Neural progenitor cell (in vitro differentiated cells): ENCODE measurements at regions not wholly inside any gene's neighbourhood (a gene's known extent, or its start where the extent isn't known, plus 50 kb on each side); places are given as distances from the start of the nearest gene placed in this dataset.

ENCODE experiments used
- DNase-seq: peaks from one replicate; pipeline ENCODE4 v3.0.0-alpha.2; 2016; ENCODE audit warnings: low spot score
- H2AFZ ChIP-seq: fragments of 200-600 bp; sonication (generic); replicated peaks from 2 replicates; pipeline ENCODE4 v1.6.1; 2016; ENCODE audit warnings: antibody characterized with exemption
- H3F3A ChIP-seq: fragments of 200-600 bp; sonication (generic); 2 replicates; pipeline ENCODE4 v1.6.1; 2016; ENCODE audit warnings: antibody characterized with exemption, low read depth
- H3K27ac ChIP-seq: fragments of 200-600 bp; sonication (generic); 2 replicates; pipeline ENCODE4 v1.5.1; 2016; ENCODE audit warnings: mild to moderate bottlenecking
- H3K27me3 ChIP-seq: fragments of 200-600 bp; sonication (generic); 2 replicates; pipeline ENCODE4 v1.6.1; 2016; ENCODE audit warnings: mild to moderate bottlenecking, moderate library complexity
- H3K36me3 ChIP-seq: fragments of 200-600 bp; sonication (generic); 2 replicates; pipeline ENCODE4 v1.5.1; 2016
- H3K4me1 ChIP-seq: fragments of 200-600 bp; sonication (generic); 2 replicates; pipeline ENCODE4 v1.6.1; 2016; ENCODE audit warnings: mixed run types
- H3K4me2 ChIP-seq: fragments of 200-600 bp; sonication (generic); 2 replicates; pipeline ENCODE4 v1.6.1; 2016
- H3K4me3 ChIP-seq: fragments of 200-600 bp; sonication (generic); 2 replicates; pipeline ENCODE4 v1.5.1; 2016
- H3K79me2 ChIP-seq: fragments of 200-600 bp; sonication (generic); 2 replicates; pipeline ENCODE4 v1.6.1; 2016; ENCODE audit warnings: low read depth
- H3K9ac ChIP-seq: fragments of 200-600 bp; sonication (generic); 2 replicates; pipeline ENCODE4 v1.6.1; 2016
- H3K9me3 ChIP-seq: fragments of 200-600 bp; sonication (generic); 2 replicates; pipeline ENCODE4 v1.5.1; 2016; ENCODE audit warnings: low read depth
- H4K20me1 ChIP-seq: fragments of 200-600 bp; sonication (generic); 2 replicates; pipeline ENCODE4 v1.6.1; 2016; ENCODE audit warnings: low read depth
- H3K27ac Mint-ChIP-seq: 3 replicates; pipeline ENCODE4 v1.8.0; 2021; ENCODE audit warnings: mixed read lengths
- H3K27me3 Mint-ChIP-seq: 2 replicates; pipeline ENCODE4 v1.8.0; 2022; ENCODE audit warnings: low read depth, mild to moderate bottlenecking, inconsistent platforms, moderate library complexity, mixed read lengths; ENCODE audit not compliant: insufficient read depth
- H3K36me3 Mint-ChIP-seq: 3 replicates; pipeline ENCODE4 v1.8.0; 2021; ENCODE audit warnings: mixed read lengths
- H3K4me1 Mint-ChIP-seq: 3 replicates; pipeline ENCODE4 v1.8.0; 2021; ENCODE audit warnings: mixed read lengths
- H3K4me3 Mint-ChIP-seq: 3 replicates; pipeline ENCODE4 v1.8.0; 2021; ENCODE audit warnings: mild to moderate bottlenecking, moderate library complexity, mixed read lengths
- H3K9me3 Mint-ChIP-seq: 3 replicates; pipeline ENCODE4 v1.8.0; 2020; ENCODE audit warnings: mixed read lengths
- CTCF ChIP-seq: fragments of 200-600 bp; sonication (generic); IDR thresholded peaks from 2 replicates; pipeline ENCODE4 v1.5.1; 2017; ENCODE audit warnings: antibody characterized with exemption, mild to moderate bottlenecking
- EZH2 ChIP-seq: fragments of 200-600 bp; sonication (generic); IDR thresholded peaks from 2 replicates; pipeline ENCODE4 v1.6.1; 2017; ENCODE audit warnings: antibody characterized with exemption, mild to moderate bottlenecking, moderate library complexity
- EZH2phosphoT487 ChIP-seq: fragments of 200-600 bp; sonication (generic); IDR thresholded peaks from 2 replicates; pipeline ENCODE4 v1.6.1; 2017; ENCODE audit warnings: antibody characterized with exemption

DNA sequence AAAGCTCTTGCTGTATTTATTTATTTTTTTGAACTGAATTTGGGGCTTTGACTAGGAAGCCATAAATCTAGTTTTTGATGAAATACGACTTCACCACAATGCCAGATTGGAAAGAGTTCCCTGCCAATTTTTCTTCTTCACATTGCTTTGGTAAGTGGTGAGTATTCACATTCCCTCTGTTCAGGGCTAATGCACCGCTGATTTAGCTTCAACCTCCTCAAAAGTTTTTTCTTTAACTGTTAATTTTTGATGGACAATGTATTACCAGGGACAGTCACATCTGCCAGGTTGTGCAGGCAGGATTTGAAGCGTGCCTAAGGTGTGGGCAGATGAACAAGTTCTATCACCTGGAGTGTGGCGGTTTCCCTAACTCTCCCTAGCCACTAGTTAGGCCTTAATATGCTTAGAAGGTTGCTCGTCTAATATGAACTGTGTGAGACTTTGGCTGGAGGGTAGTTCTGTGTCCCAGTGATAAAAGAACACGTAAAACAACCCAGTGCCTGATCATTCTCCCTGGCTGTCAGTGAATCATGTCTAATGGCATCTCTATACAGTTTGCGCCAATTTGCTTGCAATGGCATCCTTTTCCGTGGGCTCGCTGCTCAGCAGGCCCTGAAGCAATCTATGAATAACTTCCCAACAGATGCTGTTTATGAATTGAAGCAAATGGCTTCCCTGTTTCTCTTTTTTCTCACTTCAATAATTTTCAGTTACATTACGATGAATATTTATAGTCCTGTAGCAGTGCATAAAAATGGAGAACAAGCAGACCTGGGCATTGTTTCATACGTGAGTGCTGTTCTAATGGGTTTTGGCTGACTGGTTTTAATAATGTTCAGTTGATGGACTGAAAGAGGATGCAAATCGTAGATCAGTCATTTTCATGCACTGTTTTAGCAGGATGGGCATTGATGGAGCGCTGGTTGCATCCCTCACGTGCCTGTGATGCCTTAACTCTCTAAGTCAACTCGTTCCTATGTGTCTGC lies 243.2 kb upstream of the SUCLG2 start:
- no peaks in the 10 kb centered on the region for H4K20me1 ChIP-seq
- no peaks in the 10 kb centered on the region for H3K36me3 ChIP-seq
- no peak overlapping the region for H3K27ac Mint-ChIP-seq
- DNase-seq, result no peak
- no peaks in the 10 kb centered on the region for H3K4me1 ChIP-seq
- no peak overlapping the region for H2AFZ ChIP-seq
- no peaks in the 10 kb centered on the region for H3K27me3 Mint-ChIP-seq
- no peak overlapping the region for H3K9ac ChIP-seq
- H3K4me3 Mint-ChIP-seq, result no peak overlapping the region
- no peak overlapping the region for H3K4me2 ChIP-seq
- TF ChIP-seq EZH2phosphoT487, result no peak
- H3K9me3 ChIP-seq, result no peaks in the 10 kb centered on the region
- no peaks in the 10 kb centered on the region for H3K36me3 Mint-ChIP-seq
- no peaks in the 10 kb centered on the region for H3K4me1 Mint-ChIP-seq
- no peaks in the 10 kb centered on the region for H3K79me2 ChIP-seq
- H3F3A ChIP-seq, result no peaks in the 10 kb centered on the region
- H3K4me3 ChIP-seq, result no peak overlapping the region
- H3K27me3 ChIP-seq, result no peaks in the 10 kb centered on the region
- no peaks in the 10 kb centered on the region for H3K9me3 Mint-ChIP-seq
- H3K27ac ChIP-seq, result no peak overlapping the region

- no peaks in the 10 kb centered on the region for H3K4me1 ChIP-seq
- TF ChIP-seq EZH2, result no peak
- no peak for TF ChIP-seq CTCF
- no peak for TF ChIP-seq EZH2phosphoT487
- Mint-ChIP-seq H3K27ac (no peak overlapping the region), H3K4me1 (no peaks in the 10 kb centered on the region), H3K36me3 (no peaks in the 10 kb centered on the region), H3K9me3 (no peaks in the 10 kb centered on the region), H3K27me3 (no peaks in the 10 kb centered on the region), H3K4me3 (no peak overlapping the region)
- no peak overlapping the region for H3K9ac ChIP-seq
- no peak overlapping the region for H2AFZ ChIP-seq
- DNase-seq, result no peak
- H3K9me3 ChIP-seq, result no peaks in the 10 kb centered on the region
- no peaks in the 10 kb centered on the region for H3K27me3 ChIP-seq
- no peaks in the 10 kb centered on the region for H4K20me1 ChIP-seq
- H3K79me2 ChIP-seq, result no peaks in the 10 kb centered on the region
- no peak overlapping the region for H3K4me3 ChIP-seq
- no peaks in the 10 kb centered on the region for H3K36me3 ChIP-seq
- H3K27ac ChIP-seq, result no peak overlapping the region
- H3F3A ChIP-seq, result no peaks in the 10 kb centered on the region
- H3K4me2 ChIP-seq, result no peak overlapping the region
These were observed 241.7 kb upstream of the SUCLG2 start for GRCh38 chr3:67896130-67896529.

DNA sequence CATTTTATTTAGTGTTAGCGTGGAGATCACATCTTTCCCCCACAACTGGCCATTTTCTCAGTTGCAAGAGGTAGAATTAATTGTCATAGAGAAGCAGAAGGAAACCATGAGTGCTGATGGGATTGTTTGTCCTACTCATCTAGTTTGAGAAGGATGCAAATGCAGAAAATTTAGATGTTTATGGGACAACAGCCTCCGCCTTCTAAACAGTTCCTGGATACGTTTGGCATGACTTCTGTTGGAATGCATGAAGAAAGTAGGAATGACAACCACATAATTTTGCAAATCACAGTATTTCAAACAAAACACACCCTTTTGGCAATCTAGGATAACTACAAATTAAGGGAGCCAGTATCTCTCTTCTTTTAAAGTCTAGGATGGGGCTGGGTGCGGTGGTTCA lies 240.1 kb upstream of the SUCLG2 start:
- Histone ChIP-seq H3K9ac (no peak overlapping the region), H3K4me3 (no peak overlapping the region), H3K27me3 (no peaks in the 10 kb centered on the region), H3K4me1 (no peaks in the 10 kb centered on the region), H4K20me1 (no peaks in the 10 kb centered on the region), H3F3A (no peaks in the 10 kb centered on the region), H3K79me2 (no peaks in the 10 kb centered on the region), H2AFZ (no peak overlapping the region), H3K36me3 (no peaks in the 10 kb centered on the region), H3K9me3 (no peaks in the 10 kb centered on the region), H3K4me2 (no peak overlapping the region), H3K27ac (no peak overlapping the region)
- no peaks in the 10 kb centered on the region for H3K36me3 Mint-ChIP-seq
- TF ChIP-seq EZH2, result no peak
- no peak for TF ChIP-seq EZH2phosphoT487
- TF ChIP-seq CTCF, result no peak
- no peak for DNase-seq
- H3K27me3 Mint-ChIP-seq, result no peaks in the 10 kb centered on the region
- peaks cover 2% of the 10 kb centered on the region for H3K9me3 Mint-ChIP-seq
- H3K4me1 Mint-ChIP-seq, result no peaks in the 10 kb centered on the region
- H3K4me3 Mint-ChIP-seq, result no peak overlapping the region
- H3K27ac Mint-ChIP-seq, result no peak overlapping the region

DNA sequence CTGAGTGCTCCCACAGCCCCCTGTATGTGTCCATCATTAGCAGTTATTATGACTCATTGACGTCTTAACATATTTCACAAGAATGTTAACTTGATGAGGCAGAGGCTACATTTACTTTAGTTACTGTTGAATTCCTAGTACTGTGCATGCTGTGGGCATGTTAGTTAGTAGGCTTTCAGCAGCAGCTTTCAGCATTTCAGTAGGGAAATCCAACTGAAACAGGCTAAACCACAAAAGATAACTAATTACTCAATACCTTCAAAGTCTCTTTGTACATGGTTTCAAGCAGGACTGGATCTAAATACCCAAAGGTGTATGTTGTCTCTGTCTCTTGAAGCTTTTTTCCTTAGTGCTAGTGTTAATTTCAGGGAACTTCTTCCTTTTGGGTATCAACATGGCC lies 229.9 kb upstream of the SUCLG2 start:
- H3K9ac ChIP-seq, result no peak overlapping the region
- Mint-ChIP-seq H3K27ac (no peak overlapping the region), H3K4me1 (no peaks in the 10 kb centered on the region), H3K9me3 (peaks cover 2% of the 10 kb centered on the region), H3K27me3 (peaks cover 3% of the 10 kb centered on the region), H3K4me3 (no peak overlapping the region), H3K36me3 (no peaks in the 10 kb centered on the region)
- DNase-seq, result no peak
- no peaks in the 10 kb centered on the region for H3K27me3 ChIP-seq
- no peak overlapping the region for H2AFZ ChIP-seq
- no peaks in the 10 kb centered on the region for H3K4me1 ChIP-seq
- no peaks in the 10 kb centered on the region for H3F3A ChIP-seq
- H3K4me2 ChIP-seq, result no peak overlapping the region
- no peaks in the 10 kb centered on the region for H4K20me1 ChIP-seq
- no peaks in the 10 kb centered on the region for H3K36me3 ChIP-seq
- H3K4me3 ChIP-seq, result no peak overlapping the region
- TF ChIP-seq EZH2, result no peak
- no peak for TF ChIP-seq CTCF
- TF ChIP-seq EZH2phosphoT487, result no peak
- no peak overlapping the region for H3K27ac ChIP-seq
- no peaks in the 10 kb centered on the region for H3K9me3 ChIP-seq
- no peaks in the 10 kb centered on the region for H3K79me2 ChIP-seq
